Mesothelial cell of epicardium (in vitro differentiated cells): ENCODE measurements at regions not wholly inside any gene's neighbourhood (a gene's known extent, or its start where the extent isn't known, plus 50 kb on each side); places are given as distances from the start of the nearest gene placed in this dataset.

Source experiments
- DNase-seq, 2 experiments: peaks; one replicate each; pipeline ENCODE4 v3.0.0; 2021; ENCODE audit warnings: low spot score in 2 of 2; ENCODE audit not compliant: unreplicated experiment in 2 of 2
- H3K27ac Mint-ChIP-seq: 2 replicates; pipeline ENCODE4 v1.8.0; 2021; ENCODE audit warnings: mixed read lengths
- H3K27me3 Mint-ChIP-seq: 2 replicates; pipeline ENCODE4 v1.8.0; 2021; ENCODE audit warnings: low read depth, mixed read lengths
- H3K36me3 Mint-ChIP-seq: 2 replicates; pipeline ENCODE4 v1.8.0; 2021; ENCODE audit warnings: mixed read lengths
- H3K4me1 Mint-ChIP-seq: 2 replicates; pipeline ENCODE4 v1.8.0; 2021; ENCODE audit warnings: mixed read lengths
- H3K4me3 Mint-ChIP-seq: 2 replicates; pipeline ENCODE4 v1.8.0; 2021; ENCODE audit warnings: mild to moderate bottlenecking, moderate library complexity, mixed read lengths
- H3K9me3 Mint-ChIP-seq: 2 replicates; pipeline ENCODE4 v1.8.0; 2021; ENCODE audit warnings: mixed read lengths
- TF ChIP-seq, protein P1 (sequence below): fragments of 200-600 bp; sonication (generic); IDR thresholded peaks from one replicate; pipeline ENCODE4 v1.5.0; 2021; ENCODE audit warnings: antibody characterized with exemption; ENCODE audit not compliant: unreplicated experiment

DNA sequence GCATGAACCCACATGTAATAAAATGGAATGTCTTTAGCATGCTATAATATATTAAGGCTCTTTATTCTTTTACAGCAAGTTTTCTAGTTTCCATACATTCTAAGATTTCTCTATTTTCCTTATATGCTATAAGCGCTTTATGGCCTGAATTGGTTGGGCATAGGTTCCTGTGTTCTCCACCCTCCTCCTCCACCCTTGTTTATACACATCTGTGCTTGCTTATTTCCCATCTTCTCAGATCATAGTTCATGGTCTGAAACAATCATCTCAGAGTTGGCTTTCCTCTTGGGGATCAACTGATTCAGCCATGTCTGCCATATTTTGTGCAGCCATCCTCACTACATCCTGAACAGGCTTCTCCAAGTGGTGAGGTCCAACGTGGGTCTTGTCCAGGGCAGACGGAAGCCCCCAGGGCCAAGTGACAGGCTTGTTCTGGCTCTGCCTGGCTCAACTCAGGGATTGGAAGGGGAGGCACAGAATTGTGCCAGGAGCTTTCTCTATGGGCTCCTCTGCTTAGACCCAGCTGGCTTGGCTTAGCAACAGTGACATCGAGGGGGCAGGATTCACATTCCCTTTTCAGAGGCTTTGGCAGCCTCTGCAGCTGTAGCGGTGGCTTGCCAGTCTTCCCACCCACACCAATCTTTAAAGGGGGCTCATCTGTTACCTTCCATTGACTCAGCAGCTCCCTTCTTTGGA, 327.3 kb downstream of the PTEN start:
- Mint-ChIP-seq H3K9me3 (no peaks in the 10 kb centered on the region), H3K36me3 (no peaks in the 10 kb centered on the region), H3K27ac (no peak overlapping the region), H3K4me3 (no peak overlapping the region), H3K27me3 (peaks cover 5% of the 10 kb centered on the region), H3K4me1 (peaks cover 7% of the 10 kb centered on the region)
- TF ChIP-seq, protein P1, sequence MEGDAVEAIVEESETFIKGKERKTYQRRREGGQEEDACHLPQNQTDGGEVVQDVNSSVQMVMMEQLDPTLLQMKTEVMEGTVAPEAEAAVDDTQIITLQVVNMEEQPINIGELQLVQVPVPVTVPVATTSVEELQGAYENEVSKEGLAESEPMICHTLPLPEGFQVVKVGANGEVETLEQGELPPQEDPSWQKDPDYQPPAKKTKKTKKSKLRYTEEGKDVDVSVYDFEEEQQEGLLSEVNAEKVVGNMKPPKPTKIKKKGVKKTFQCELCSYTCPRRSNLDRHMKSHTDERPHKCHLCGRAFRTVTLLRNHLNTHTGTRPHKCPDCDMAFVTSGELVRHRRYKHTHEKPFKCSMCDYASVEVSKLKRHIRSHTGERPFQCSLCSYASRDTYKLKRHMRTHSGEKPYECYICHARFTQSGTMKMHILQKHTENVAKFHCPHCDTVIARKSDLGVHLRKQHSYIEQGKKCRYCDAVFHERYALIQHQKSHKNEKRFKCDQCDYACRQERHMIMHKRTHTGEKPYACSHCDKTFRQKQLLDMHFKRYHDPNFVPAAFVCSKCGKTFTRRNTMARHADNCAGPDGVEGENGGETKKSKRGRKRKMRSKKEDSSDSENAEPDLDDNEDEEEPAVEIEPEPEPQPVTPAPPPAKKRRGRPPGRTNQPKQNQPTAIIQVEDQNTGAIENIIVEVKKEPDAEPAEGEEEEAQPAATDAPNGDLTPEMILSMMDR = no peak
- no peak for DNase-seq

DNA sequence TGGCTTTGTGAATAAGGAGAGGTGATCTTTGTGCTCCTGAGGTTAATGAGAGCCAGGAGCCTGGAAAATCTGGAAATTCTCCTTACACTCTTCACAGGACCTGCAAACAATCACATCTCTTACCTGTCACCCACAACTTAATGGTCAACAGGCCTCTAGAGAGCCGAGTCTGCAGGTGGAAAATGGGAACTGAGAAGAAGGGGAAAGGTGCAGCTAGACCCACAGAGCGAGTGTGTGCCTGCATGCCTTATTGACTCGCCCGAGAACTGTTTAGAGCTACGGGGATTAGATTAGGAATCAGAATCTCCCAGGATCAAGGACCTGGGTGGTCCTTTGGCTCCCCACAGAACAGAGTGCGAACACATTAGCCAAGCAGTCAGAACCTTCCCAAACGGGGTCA, 329.6 kb downstream of the PTEN start:
- Mint-ChIP-seq H3K4me3 (no peak overlapping the region), H3K9me3 (peaks cover 3% of the 10 kb centered on the region), H3K4me1 (peaks cover 10% of the 10 kb centered on the region), H3K36me3 (no peaks in the 10 kb centered on the region), H3K27ac (no peak overlapping the region), H3K27me3 (peaks cover 5% of the 10 kb centered on the region)
- TF ChIP-seq, protein P1 = no peak
- no peak for DNase-seq

DNA sequence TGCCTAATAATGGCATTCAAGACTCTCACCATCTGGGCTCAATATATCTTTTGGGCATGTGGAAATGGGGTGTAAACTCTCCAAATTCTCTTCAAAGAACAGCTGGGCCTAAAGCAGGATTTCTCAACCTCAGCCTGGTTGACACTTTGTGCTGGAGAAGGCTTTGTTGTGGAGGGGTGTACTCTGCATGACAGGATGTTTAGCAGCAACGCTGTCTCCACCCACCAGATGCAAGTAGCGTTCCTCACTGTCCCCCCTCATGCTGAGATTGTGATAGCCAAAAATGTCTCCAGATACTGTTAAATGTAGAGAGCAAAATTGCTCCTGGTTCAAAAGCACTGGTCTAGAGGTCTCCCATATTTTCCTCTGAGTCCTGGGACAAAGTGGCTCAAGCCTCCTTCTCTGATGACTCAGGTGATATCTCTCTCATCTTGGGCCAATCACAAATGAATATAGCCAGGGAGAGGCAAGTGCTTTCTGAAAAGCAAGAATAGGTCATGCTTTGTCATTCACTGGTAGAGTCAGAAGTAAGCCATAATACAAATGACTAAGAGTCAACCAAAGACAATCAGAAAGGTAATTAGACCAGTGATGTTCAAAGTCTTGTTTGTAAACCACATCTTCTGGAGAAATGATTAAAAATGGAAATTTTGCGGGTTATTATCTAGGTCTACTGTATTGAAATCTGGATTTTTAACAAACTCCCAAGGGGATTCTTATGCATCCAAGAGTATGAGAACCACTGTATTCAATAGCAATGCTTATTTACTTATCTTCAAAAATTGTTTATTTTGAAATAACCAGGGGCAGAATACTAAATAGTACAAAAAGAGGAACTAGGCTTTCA, 330.8 kb downstream of the PTEN start:
- Mint-ChIP-seq H3K36me3 (no peaks in the 10 kb centered on the region), H3K4me1 (peaks cover 10% of the 10 kb centered on the region), H3K4me3 (no peak overlapping the region), H3K9me3 (peaks cover 3% of the 10 kb centered on the region), H3K27me3 (peaks cover 5% of the 10 kb centered on the region), H3K27ac (no peak overlapping the region)
- TF ChIP-seq, protein P1 = no peak
- DNase-seq = no peak

DNA sequence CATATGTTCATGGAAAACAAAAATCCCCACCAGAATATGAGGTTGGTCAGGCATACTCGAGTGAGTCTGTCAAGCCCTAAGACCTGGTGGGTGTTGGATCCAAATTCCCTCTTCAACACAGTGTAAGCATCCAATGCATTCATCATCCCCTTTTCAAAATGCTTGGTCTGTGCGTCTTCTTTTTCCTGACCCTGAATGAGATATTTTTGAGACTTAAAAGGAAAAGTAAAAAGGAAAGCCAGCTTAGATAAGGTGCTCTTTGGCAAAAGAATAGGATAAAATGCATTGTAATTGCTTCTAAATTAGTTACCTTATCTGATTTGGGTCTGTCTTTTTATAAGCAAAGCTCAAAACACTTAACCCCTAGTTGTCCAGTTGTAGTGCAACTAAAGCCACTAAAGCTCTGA, 331.5 kb downstream of the PTEN start:
- TF ChIP-seq, protein P1 = no peak
- no peak overlapping the region for H3K4me3 Mint-ChIP-seq
- no peak for DNase-seq
- peaks cover 5% of the 10 kb centered on the region for H3K27me3 Mint-ChIP-seq
- no peak overlapping the region for H3K27ac Mint-ChIP-seq
- peaks cover 10% of the 10 kb centered on the region for H3K4me1 Mint-ChIP-seq
- H3K36me3 Mint-ChIP-seq = no peaks in the 10 kb centered on the region
- peaks cover 3% of the 10 kb centered on the region for H3K9me3 Mint-ChIP-seq

DNA sequence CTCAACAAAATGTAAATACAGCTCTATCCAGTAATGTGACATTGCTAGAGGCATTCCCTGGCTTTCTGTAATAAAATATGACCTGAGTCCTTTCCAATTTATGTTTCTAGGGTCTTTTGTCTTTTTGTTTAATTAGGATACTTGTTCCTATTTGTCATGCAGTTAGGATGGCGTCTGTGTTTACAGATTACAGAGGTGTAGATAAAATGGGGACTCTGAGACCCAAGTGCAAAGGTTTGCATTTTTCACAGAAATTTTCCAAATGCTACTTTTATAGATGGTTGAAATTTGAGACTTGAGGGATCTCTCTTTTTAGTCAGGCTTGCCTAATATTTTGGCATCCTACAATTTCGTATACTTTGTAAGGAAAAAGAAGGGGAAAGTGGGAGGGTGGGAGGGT, 332.4 kb downstream of the PTEN start:
- no peak for DNase-seq
- H3K4me1 Mint-ChIP-seq = peaks cover 10% of the 10 kb centered on the region
- no peak overlapping the region for H3K4me3 Mint-ChIP-seq
- H3K27me3 Mint-ChIP-seq = peaks cover 5% of the 10 kb centered on the region
- H3K27ac Mint-ChIP-seq = no peak overlapping the region
- H3K9me3 Mint-ChIP-seq = peaks cover 3% of the 10 kb centered on the region
- TF ChIP-seq, protein P1 = no peak
- no peaks in the 10 kb centered on the region for H3K36me3 Mint-ChIP-seq
